ENCODE measurements at regions not wholly inside any gene's neighbourhood (a gene's known extent, or its start where the extent isn't known, plus 50 kb on each side); places are given as distances from the start of the nearest gene placed in this dataset.

DNA sequence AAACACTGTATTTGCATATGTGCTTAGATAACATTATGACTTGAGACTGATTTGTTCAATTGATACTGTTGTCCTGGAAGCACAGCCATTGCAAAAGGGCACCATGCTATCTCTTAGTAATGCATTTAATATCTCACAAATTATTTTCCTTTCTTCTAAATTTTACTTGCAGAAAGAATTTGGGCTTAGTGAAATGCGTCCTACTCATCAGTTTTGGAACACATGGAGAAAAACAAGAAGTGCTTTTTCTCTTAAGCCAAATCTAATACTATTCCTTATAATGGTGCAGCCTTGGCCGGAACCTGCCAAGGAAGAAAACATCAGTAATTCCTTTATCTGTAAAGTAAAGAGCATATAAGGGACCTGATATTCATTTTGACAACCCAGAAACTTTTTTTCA, 172.2 kb upstream of the ZNF608 start:
- TF ChIP-seq, protein P1, sequence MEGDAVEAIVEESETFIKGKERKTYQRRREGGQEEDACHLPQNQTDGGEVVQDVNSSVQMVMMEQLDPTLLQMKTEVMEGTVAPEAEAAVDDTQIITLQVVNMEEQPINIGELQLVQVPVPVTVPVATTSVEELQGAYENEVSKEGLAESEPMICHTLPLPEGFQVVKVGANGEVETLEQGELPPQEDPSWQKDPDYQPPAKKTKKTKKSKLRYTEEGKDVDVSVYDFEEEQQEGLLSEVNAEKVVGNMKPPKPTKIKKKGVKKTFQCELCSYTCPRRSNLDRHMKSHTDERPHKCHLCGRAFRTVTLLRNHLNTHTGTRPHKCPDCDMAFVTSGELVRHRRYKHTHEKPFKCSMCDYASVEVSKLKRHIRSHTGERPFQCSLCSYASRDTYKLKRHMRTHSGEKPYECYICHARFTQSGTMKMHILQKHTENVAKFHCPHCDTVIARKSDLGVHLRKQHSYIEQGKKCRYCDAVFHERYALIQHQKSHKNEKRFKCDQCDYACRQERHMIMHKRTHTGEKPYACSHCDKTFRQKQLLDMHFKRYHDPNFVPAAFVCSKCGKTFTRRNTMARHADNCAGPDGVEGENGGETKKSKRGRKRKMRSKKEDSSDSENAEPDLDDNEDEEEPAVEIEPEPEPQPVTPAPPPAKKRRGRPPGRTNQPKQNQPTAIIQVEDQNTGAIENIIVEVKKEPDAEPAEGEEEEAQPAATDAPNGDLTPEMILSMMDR (IDR thresholded peaks at IDR 0.05; ENCODE audit: borderline replicate concordance): no peak
- intact Hi-C loops (cut with micrococcal nuclease): no loop called here
- H3K27me3 ChIP-seq (ENCODE audit: low read depth): no peaks in the 10 kb centered on the region
- peaks cover 6% of the 10 kb centered on the region for H3K9me3 ChIP-seq (replicated peaks)
- H3K4me3 ChIP-seq: no peak overlapping the region
- no peaks in the 10 kb centered on the region for H3K36me3 ChIP-seq
- H3K27ac ChIP-seq (replicated peaks): no peak overlapping the region
- peaks cover 14% of the 10 kb centered on the region for H3K4me1 ChIP-seq
- no peak for DNase-seq

- DNase-seq: no peak
- Histone ChIP-seq H3K4me3 (no peak overlapping the region), H3K27me3 (ENCODE audit: low read depth) (no peaks in the 10 kb centered on the region), H3K27ac (replicated peaks) (no peak overlapping the region), H3K4me1 (peaks cover 18% of the 10 kb centered on the region), H3K36me3 (no peaks in the 10 kb centered on the region), H3K9me3 (replicated peaks) (peaks cover 6% of the 10 kb centered on the region)
- TF ChIP-seq, protein P1 (IDR thresholded peaks at IDR 0.05; ENCODE audit: borderline replicate concordance): no peak
- intact Hi-C loops (cut with micrococcal nuclease): no loop called here
Measured at GRCh38 chr5:124919076-124919475, 172.6 kb upstream of the ZNF608 start.

GRCh38 chr5:124919747-124920525, 173.5 kb upstream of the ZNF608 start:
- TF ChIP-seq, protein P1 (IDR thresholded peaks at IDR 0.05; ENCODE audit: borderline replicate concordance): no peak
- intact Hi-C loops (cut with micrococcal nuclease): no loop called here
- Histone ChIP-seq H3K4me3 (no peak overlapping the region), H3K9me3 (replicated peaks) (peaks cover 6% of the 10 kb centered on the region), H3K4me1 (peaks cover 18% of the 10 kb centered on the region), H3K27ac (replicated peaks) (no peak overlapping the region), H3K36me3 (no peaks in the 10 kb centered on the region), H3K27me3 (ENCODE audit: low read depth) (no peaks in the 10 kb centered on the region)
- DNase-seq: no peak

- H3K27me3 ChIP-seq (ENCODE audit: low read depth): no peaks in the 10 kb centered on the region
Measured at GRCh38 chr5:124920909-124921666, 174.6 kb upstream of the ZNF608 start.

DNA sequence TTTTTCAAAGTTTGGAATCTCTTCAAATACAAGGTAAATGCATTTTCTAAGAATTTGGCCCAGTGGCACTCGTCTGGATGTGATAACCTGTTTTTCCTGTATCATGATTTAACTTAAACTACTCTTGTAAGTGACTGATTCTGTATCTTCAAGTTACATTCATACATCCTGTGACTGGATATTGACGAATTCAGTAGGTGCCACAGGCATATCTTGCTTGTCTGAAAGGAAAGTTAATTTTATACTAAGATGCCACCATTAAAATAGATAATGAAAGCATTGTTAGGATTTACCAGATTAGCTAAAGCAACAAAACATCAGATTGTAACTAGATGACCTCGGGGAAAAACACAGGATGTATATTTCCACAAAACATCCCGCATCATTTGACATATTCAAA, 175.3 kb upstream of the ZNF608 start:
- no peaks in the 10 kb centered on the region for H3K36me3 ChIP-seq
- TF ChIP-seq, protein P1 (IDR thresholded peaks at IDR 0.05; ENCODE audit: borderline replicate concordance): no peak
- H3K27ac ChIP-seq (replicated peaks): no peak overlapping the region
- no peaks in the 10 kb centered on the region for H3K9me3 ChIP-seq (replicated peaks)
- H3K4me1 ChIP-seq: peaks cover 18% of the 10 kb centered on the region
- no peaks in the 10 kb centered on the region for H3K27me3 ChIP-seq (ENCODE audit: low read depth)
- intact Hi-C loops (cut with micrococcal nuclease): no loop called here
- no peak overlapping the region for H3K4me3 ChIP-seq
- DNase-seq: no peak

More at GRCh38 chr5:124920909-124921666, 174.6 kb upstream of the ZNF608 start:
- no peak for DNase-seq
- intact Hi-C loops (cut with micrococcal nuclease): no loop called here
- H3K27ac ChIP-seq (replicated peaks): no peak overlapping the region
- no peaks in the 10 kb centered on the region for H3K36me3 ChIP-seq
- TF ChIP-seq, protein P1 (IDR thresholded peaks at IDR 0.05; ENCODE audit: borderline replicate concordance): no peak
- no peak overlapping the region for H3K4me3 ChIP-seq
- peaks cover 18% of the 10 kb centered on the region for H3K4me1 ChIP-seq
- H3K9me3 ChIP-seq (replicated peaks): no peaks in the 10 kb centered on the region

Data from left ventricle myocardium inferior (tissue), 1 donor.